ENCODE measurements at regions not wholly inside any gene's neighbourhood (a gene's known extent, or its start where the extent isn't known, plus 50 kb on each side); places are given as distances from the start of the nearest gene placed in this dataset.

- DNase-seq (ENCODE audit: insufficient read length, low spot score) (no peak), FAIRE-seq (no peak)
- TF ChIP-seq CTCF (IDR thresholded peaks at IDR 0.05; ENCODE audit: insufficient read depth, missing control alignments), result no peak
Measured at GRCh38 chr15:81473946-81474345, 99.9 kb upstream of the TMC3 start.

GRCh38 chr15:81473177-81473576 lies 99.2 kb upstream of the TMC3 start:
- DNase-seq (ENCODE audit: insufficient read length, low spot score) (no peak), FAIRE-seq (no peak)
- TF ChIP-seq CTCF (IDR thresholded peaks at IDR 0.05; ENCODE audit: insufficient read depth, missing control alignments), result no peak

- DNase-seq (ENCODE audit: insufficient read length, low spot score) (no peak), FAIRE-seq (no peak)
- TF ChIP-seq CTCF (IDR thresholded peaks at IDR 0.05; ENCODE audit: insufficient read depth, missing control alignments), result no peak
Measured at GRCh38 chr15:81471151-81471550, 97.1 kb upstream of the TMC3 start.

- FAIRE-seq (no peak), DNase-seq (ENCODE audit: insufficient read length, low spot score) (no peak)
- TF ChIP-seq CTCF (IDR thresholded peaks at IDR 0.05; ENCODE audit: insufficient read depth, missing control alignments), result no peak
Measured at GRCh38 chr15:81469154-81469553, 95.1 kb upstream of the TMC3 start.

GRCh38 chr15:81466741-81467140 lies 92.7 kb upstream of the TMC3 start:
- DNase-seq (ENCODE audit: insufficient read length, low spot score) (no peak), FAIRE-seq (no peak)
- TF ChIP-seq CTCF (IDR thresholded peaks at IDR 0.05; ENCODE audit: insufficient read depth, missing control alignments), result no peak

- TF ChIP-seq CTCF (IDR thresholded peaks at IDR 0.05; ENCODE audit: insufficient read depth, missing control alignments), result no peak
Measured at GRCh38 chr15:81454024-81454423, 80.0 kb upstream of the TMC3 start.

GRCh38 chr15:81450721-81451120 lies 76.7 kb upstream of the TMC3 start:
- FAIRE-seq, result no peak
- DNase-seq (ENCODE audit: insufficient read length, low spot score), result no peak
- no peak for TF ChIP-seq CTCF (IDR thresholded peaks at IDR 0.05; ENCODE audit: insufficient read depth, missing control alignments)

More at GRCh38 chr15:81454024-81454423, 80.0 kb upstream of the TMC3 start:
- DNase-seq (ENCODE audit: insufficient read length, low spot score) (no peak), FAIRE-seq (no peak)

All from D721Med (cell line).